AG04450 (cell line): ENCODE measurements at regions not wholly inside any gene's neighbourhood (a gene's known extent, or its start where the extent isn't known, plus 50 kb on each side); places are given as distances from the start of the nearest gene placed in this dataset.

ENCODE experiments used
- CTCF ChIA-PET: fragments of 300-600, 350-600 bp; formaldehyde crosslinking; extraction: SDS; loops from one replicate; lab custom pipeline; 2022; ENCODE audit warnings: antibody characterized with exemption, inconsistent platforms; lab: Charles Lee
- POLR2A ChIA-PET: fragments of 350-600 bp; formaldehyde crosslinking; extraction: SDS; loops from one replicate; lab custom pipeline; 2021; ENCODE audit warnings: antibody characterized with exemption, inconsistent platforms; lab: Yijun Ruan, JAX
- DNase-seq: peaks from one replicate; pipeline ENCODE4 v3.0.0-alpha.2; 2011; ENCODE audit warnings: low read depth, low spot score
- H3K27ac ChIP-seq: one replicate; pipeline ENCODE4 v1.5.1; 2012; ENCODE audit warnings: low read depth, low read length, control low read depth
- H3K27me3 ChIP-seq: one replicate; pipeline ENCODE4 v1.6.0; 2012; ENCODE audit warnings: low read length; ENCODE audit not compliant: control insufficient read depth, insufficient read depth
- H3K4me3 ChIP-seq: 2 replicates; pipeline ENCODE4 v1.5.1; 2011; ENCODE audit warnings: mild to moderate bottlenecking, low read depth, low read length, control low read depth
- H3K9me3 ChIP-seq: 2 replicates; pipeline ENCODE4 v1.5.1; 2012; ENCODE audit warnings: low read length; ENCODE audit not compliant: control insufficient read depth, insufficient read depth
- TF ChIP-seq, protein P1 (sequence below): IDR thresholded peaks from 2 replicates; pipeline ENCODE4 v1.5.1; 2011; ENCODE audit warnings: low read depth, low read length, control low read depth, inconsistent platforms

DNA sequence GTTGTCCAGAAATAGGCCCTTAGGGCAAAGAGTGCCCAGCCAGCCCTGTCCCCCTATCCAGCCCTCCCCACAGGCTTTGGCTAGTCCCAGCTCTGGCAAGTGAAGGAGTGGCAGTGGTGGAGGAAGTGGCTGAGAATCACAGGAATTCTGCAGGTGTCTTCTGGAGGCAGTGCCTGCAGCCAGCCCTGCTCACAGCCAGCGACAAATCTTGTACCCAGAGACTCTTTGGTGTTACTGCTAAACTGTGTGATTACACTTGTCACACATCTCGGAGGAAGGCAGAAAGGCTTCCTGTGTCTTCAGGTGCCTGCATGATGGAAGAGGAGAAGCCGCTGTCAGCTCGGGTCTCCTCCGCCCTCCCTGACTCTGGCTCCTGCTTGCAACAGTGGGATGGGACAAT lies 71.6 kb upstream of the GRIK3 start:
- ChIA-PET CTCF (no interaction called here), POLR2A (no interaction called here)

DNA sequence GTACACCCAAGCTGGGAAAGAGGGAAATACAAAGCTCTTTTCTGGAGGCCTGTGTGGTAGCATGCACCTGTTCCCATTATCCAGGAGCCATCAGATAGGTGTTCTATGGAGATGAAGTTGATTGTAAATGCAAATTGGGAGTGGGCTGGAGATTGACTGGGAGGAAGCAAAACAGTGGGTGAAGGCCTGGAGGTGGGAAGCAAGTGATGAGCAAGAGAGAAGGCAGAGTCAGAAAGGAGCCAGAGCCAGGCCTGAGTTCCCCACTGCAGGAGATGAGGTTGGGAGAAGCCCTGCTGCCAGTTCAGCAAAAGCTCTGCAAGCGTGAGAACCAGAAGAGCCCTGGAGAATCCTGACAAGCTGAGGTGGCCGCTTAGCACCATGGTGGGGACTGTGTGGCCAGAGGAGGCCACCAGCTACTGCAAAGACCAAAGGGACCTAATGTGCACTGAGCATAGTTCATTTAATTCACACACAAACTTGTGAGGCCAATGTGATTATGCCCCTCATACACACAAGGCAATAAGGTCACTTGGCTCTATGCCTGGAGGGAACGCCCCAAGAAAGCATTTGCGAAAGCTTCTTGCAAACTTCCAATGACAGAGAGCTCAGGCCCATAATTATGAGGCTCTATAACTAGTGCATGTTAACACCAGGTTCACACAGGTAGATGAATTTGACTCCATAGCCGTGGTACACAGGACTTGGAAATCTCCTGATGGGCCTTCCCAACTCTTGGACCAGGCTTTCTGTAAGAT lies 73.0 kb upstream of the GRIK3 start:
- POLR2A ChIA-PET, result no interaction called here
- H3K4me3 ChIP-seq, result no peak overlapping the region
- CTCF ChIA-PET, result no interaction called here

More for the DNA sequence above, 71.6 kb upstream of the GRIK3 start:
- no peak overlapping the region for H3K4me3 ChIP-seq
- no peaks in the 10 kb centered on the region for H3K27me3 ChIP-seq
- H3K9me3 ChIP-seq, result no peaks in the 10 kb centered on the region
- H3K27ac ChIP-seq, result no peak overlapping the region
- DNase-seq, result no peak
- TF ChIP-seq, protein P1, sequence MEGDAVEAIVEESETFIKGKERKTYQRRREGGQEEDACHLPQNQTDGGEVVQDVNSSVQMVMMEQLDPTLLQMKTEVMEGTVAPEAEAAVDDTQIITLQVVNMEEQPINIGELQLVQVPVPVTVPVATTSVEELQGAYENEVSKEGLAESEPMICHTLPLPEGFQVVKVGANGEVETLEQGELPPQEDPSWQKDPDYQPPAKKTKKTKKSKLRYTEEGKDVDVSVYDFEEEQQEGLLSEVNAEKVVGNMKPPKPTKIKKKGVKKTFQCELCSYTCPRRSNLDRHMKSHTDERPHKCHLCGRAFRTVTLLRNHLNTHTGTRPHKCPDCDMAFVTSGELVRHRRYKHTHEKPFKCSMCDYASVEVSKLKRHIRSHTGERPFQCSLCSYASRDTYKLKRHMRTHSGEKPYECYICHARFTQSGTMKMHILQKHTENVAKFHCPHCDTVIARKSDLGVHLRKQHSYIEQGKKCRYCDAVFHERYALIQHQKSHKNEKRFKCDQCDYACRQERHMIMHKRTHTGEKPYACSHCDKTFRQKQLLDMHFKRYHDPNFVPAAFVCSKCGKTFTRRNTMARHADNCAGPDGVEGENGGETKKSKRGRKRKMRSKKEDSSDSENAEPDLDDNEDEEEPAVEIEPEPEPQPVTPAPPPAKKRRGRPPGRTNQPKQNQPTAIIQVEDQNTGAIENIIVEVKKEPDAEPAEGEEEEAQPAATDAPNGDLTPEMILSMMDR, result no peak

DNA sequence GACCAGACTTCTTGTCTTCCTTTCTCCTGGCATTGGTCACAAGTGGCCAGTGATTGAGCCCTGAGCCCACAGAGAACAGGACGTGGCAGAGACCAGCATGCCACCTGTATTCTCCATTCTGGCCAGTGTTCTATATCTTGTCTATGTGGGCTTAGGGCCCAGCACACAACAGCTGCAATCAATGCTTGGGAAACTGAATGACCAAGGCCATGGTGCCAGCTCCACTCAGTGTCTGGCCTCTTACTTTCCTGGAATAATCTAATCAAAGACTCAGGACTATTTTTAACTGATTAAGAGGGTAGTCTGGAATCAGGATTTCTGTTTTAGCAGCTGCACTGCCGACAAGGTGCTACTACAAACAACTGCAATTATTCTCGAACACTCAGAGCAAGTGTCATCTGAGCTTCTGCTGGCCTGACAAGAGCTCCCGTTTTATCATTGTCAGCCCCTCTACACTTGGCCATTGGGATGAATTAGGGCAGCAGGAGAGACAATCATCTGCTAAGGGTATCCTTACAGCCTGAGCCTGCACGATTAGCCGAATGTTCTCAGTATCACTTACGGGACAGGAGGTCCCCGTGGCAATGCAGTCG lies 74.4 kb upstream of the GRIK3 start:
- DNase-seq, result no peak
- TF ChIP-seq, protein P1, result no peak
- ChIA-PET POLR2A (no interaction called here), CTCF (interaction anchor here (0.6 kb wide), 1 partner anchor 795 kb away, joined by 4 read pairs; no protein-coding TSS in a partner anchor)
- Histone ChIP-seq H3K27ac (no peak overlapping the region), H3K9me3 (no peaks in the 10 kb centered on the region), H3K27me3 (no peaks in the 10 kb centered on the region), H3K4me3 (no peak overlapping the region)

More for the DNA sequence above, 73.0 kb upstream of the GRIK3 start:
- TF ChIP-seq, protein P1, result no peak
- Histone ChIP-seq H3K9me3 (no peaks in the 10 kb centered on the region), H3K27ac (no peak overlapping the region), H3K27me3 (no peaks in the 10 kb centered on the region)
- DNase-seq, result no peak

DNA sequence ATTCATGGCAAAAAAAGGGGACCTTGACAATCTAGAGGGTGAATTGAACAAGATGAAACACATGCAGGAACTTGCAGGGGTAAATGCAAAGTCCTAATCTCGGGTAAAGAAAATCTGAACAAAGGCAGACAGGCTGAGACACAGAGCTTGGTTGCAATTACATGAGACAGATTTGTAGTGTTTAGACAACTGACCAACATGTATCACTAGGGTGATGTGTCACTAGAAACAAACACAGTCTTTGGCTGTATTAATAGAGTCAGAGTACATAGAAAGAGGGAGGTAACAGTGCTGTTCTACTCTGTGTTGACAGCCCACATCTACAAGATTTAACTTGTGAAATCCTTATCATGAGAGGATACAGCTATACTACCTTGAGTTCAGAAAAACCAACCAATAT lies 78.1 kb upstream of the GRIK3 start:
- POLR2A ChIA-PET, result no interaction called here
- H3K27ac ChIP-seq, result no peak overlapping the region
- TF ChIP-seq, protein P1, result no peak
- no peaks in the 10 kb centered on the region for H3K9me3 ChIP-seq
- H3K27me3 ChIP-seq, result no peaks in the 10 kb centered on the region
- no peak for DNase-seq
- CTCF ChIA-PET, result no interaction called here
- H3K4me3 ChIP-seq, result no peak overlapping the region

DNA sequence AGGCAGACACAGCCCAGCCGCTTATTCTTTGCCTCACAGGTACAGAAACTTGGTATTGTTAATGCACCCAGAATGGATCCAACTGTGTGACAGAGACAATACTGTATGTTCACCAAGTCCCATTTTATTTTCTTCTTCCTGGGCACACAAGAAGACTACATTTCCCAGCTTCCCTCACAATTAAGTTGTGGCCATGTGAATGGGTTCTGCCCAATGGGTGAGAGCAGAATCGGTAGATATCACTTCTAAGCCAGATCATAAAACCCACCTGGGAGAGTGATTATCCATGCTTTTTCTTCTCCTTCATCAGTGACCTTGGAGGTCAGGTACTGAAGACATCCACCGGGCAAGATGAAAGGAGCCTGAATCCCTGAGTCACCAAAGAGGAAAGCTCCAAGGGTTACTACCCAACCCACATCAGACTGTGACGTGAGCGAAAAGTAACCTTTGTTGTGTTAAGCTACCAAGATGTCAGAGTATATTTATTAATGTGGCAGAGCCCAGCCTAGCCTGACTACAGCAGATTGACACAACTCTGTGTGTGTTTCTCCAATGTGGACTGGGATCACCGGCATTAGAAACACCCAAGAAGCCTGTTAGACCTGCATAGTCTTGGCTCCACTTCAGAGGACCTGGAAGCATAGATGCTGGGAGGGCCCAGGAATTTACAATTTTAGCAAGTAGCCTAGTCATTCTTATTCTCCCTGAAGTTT lies 79.1 kb upstream of the GRIK3 start:
- TF ChIP-seq, protein P1, result no peak
- ChIA-PET POLR2A (no interaction called here), CTCF (no interaction called here)
- Histone ChIP-seq H3K9me3 (no peaks in the 10 kb centered on the region), H3K27me3 (no peaks in the 10 kb centered on the region), H3K4me3 (no peak overlapping the region), H3K27ac (no peak overlapping the region)
- no peak for DNase-seq
